ENCODE measurements at regions not wholly inside any gene's neighbourhood (a gene's known extent, or its start where the extent isn't known, plus 50 kb on each side); places are given as distances from the start of the nearest gene placed in this dataset.
A peak's percentile ranks its signal among the peaks of the same experiment; 100 is the strongest.

- POLR2A ChIA-PET (ENCODE audit: partially characterized antibody): interaction anchor here (1.0 kb wide), 1 partner anchor 60 kb away, joined by 4 read pairs; no protein-coding TSS in a partner anchor
Observed at GRCh38 chr9:89663614-89663970, 58.8 kb downstream of the GADD45G start.

More at GRCh38 chr9:89663614-89663970, 58.8 kb downstream of the GADD45G start:
- Histone ChIP-seq H3K23ac (ENCODE audit: insufficient read length) (no peak overlapping the region), H3K27ac (ENCODE audit: low read depth, low read length) (no peak overlapping the region), H2BK15ac (ENCODE audit: low read length) (no peak overlapping the region), H4K5ac (ENCODE audit: insufficient read length, low read depth, low read length) (no peak overlapping the region), H2AK5ac (ENCODE audit: low read depth, low read length) (no peak overlapping the region; the same call in 1 of the 2 replicates), H4K91ac (replicated peaks; ENCODE audit: insufficient read length, low read length) (no peak overlapping the region), H3K4me1 (replicated peaks in 1 of 4; ENCODE audit: control insufficient read depth in 3 of 4, insufficient read depth in 4 of 4, low read length in 3 of 4) (peaks cover 8 to 26% (median 12%) of the 10 kb centered on the region in 4 experiments), H3K9ac (replicated peaks in 1 of 4; ENCODE audit: extremely low read depth in 1 of 4, low read depth in 3 of 4, low read length in 3 of 4) (no peak overlapping the region), H2BK12ac (ENCODE audit: low read depth, low read length) (0 out of 2 replicates have a peak overlapping the region, but pooled peaks have one; percentile 29), H3K18ac (ENCODE audit: extremely low read depth, low read length) (no peak overlapping the region), H2AFZ (ENCODE audit: low read length) (no peak overlapping the region), H2BK5ac (ENCODE audit: low read depth, low read length) (0 out of 2 replicates have a peak overlapping the region, but pooled peaks have one; percentile 76), H3K23me2 (ENCODE audit: low read depth, low read length) (no peaks in the 10 kb centered on the region), H2BK120ac (replicated peaks; ENCODE audit: low read depth, low read length) (no peak overlapping the region), H3K79me1 (ENCODE audit: low read depth, low read length) (no peaks in the 10 kb centered on the region), H3K56ac (replicated peaks; ENCODE audit: insufficient read length, low read depth, low read length) (no peak overlapping the region), H3K36me3 (ENCODE audit: control insufficient read depth in 2 of 4, insufficient read depth in 4 of 4, low read length in 3 of 4) (no peaks in the 10 kb centered on the region), H3K79me2 (ENCODE audit: control insufficient read depth in 1 of 2, insufficient read depth in 2 of 2, low read length in 2 of 2) (no peaks in the 10 kb centered on the region), H3K9me3 (ENCODE audit: insufficient read depth in 2 of 2, low read depth in 1 of 2, low read length in 1 of 2) (no peaks in the 10 kb centered on the region; a peak in 1 of 4 replicates), H3K4me2 (ENCODE audit: insufficient read depth in 1 of 2, low read depth in 2 of 2, low read length in 2 of 2) (no peak overlapping the region), H3K4ac (replicated peaks; ENCODE audit: insufficient read length, low read depth, low read length) (no peak overlapping the region), H3K14ac (ENCODE audit: insufficient read length) (no peak overlapping the region), H3K4me3 (ENCODE audit: extremely low read depth in 1 of 4, insufficient read depth in 2 of 4, low read depth in 3 of 4, low read length in 4 of 4) (no peak overlapping the region), H4K20me1 (replicated peaks in 1 of 2; ENCODE audit: control insufficient read depth in 1 of 2, insufficient read depth in 2 of 2, low read length in 2 of 2) (no peaks in the 10 kb centered on the region), H3K27me3 (replicated peaks in 1 of 4; ENCODE audit: control insufficient read depth in 3 of 4, extremely low read depth in 1 of 4, insufficient read depth in 3 of 4, low read length in 3 of 4) (no peaks in the 10 kb centered on the region; a peak in 1 of 7 replicates), H2BK20ac (ENCODE audit: low read length) (peak overlapping the region; percentile 97), H4K8ac (ENCODE audit: extremely low read depth, insufficient read depth, low read length) (no peak overlapping the region)
- CTCF ChIA-PET (ENCODE audit: partially characterized antibody): interaction anchor here (1.1 to 1.2 kb wide), 2 partner anchors 82 to 439 kb away, joined by 3 read pairs; no protein-coding TSS in a partner anchor
- TF ChIP-seq KDM1A (IDR thresholded peaks at IDR 0.05; ENCODE audit: borderline replicate concordance, low read length) (0 out of 2 replicates have a peak, but pooled peaks have one; percentile 48), SP4 (IDR thresholded peaks at IDR 0.05; ENCODE audit: low read length) (no peak)
- DNase-seq (ENCODE audit: low read depth in 1 of 2, low spot score in 2 of 2) (no peak), FAIRE-seq (no peak)
- WGBS, 2 experiments (ENCODE audit: extremely low coverage in 1 of 2, insufficient coverage in 1 of 2, insufficient read length in 1 of 2, insufficient replicate concordance in 2 of 2, low coverage in 1 of 2, low lambda C conversion rate in 2 of 2, missing lambda C conversion rate in 1 of 2): 90% methylated on average over 3 of the region's 3 CpGs; no CpG with 5 or more reads in 1 of the 2 experiments

All from H1 (cell line).